HepG2 (cell line): ENCODE measurements at regions not wholly inside any gene's neighbourhood (a gene's known extent, or its start where the extent isn't known, plus 50 kb on each side); places are given as distances from the start of the nearest gene placed in this dataset.

Experiments used
- ATAC-seq: fragments of 200-7000 bp; cut with Tn5 transposase; 3 replicates; pipeline ENCODE4 v1.9.1; 2020; ENCODE audit warnings: mild to moderate bottlenecking, moderate library complexity
- BruUV-seq: library from RNA; stranded (reverse); fragments of 400-500 nt; replicated peaks from 2 replicates; lab custom pipeline; 2021; lab: Mats Ljungman, UMichigan
- CTCF ChIA-PET: fragments of 300-600 bp; formaldehyde crosslinking; extraction: SDS; loops from one replicate; lab custom pipeline; 2021; ENCODE audit warnings: low total read pairs, inconsistent platforms, low intra/inter-chr PET ratio; lab: Yijun Ruan, JAX
- POLR2A ChIA-PET: fragments of 350-600 bp; sonication (Branson Sonifier 250); formaldehyde crosslinking; loops from one replicate; lab custom pipeline; 2020; ENCODE audit warnings: antibody characterized with exemption, inconsistent platforms; lab: Yijun Ruan, JAX
- DNase-seq: peaks from one replicate; pipeline ENCODE4 v3.0.0-alpha.2; 2015; ENCODE audit warnings: low spot score
- FAIRE-seq: peaks from 3 replicates; lab custom pipeline; 2011; peaks lifted over from hg19 to GRCh38; lab: Jason Lieb, UNC
- H2AFZ ChIP-seq: one replicate; pipeline ENCODE4 v1.6.1; 2011; ENCODE audit warnings: low read length, inconsistent platforms
- H3K27ac ChIP-seq: fragments of 300-600 bp; 3 replicates; pipeline ENCODE4 v1.8.0; 2011; ENCODE audit warnings: mixed run types, mild to moderate bottlenecking, mixed read lengths, low read length, inconsistent platforms; ENCODE audit not compliant: insufficient read depth; ENCODE audit errors: extremely low read length
- H3K27me3 ChIP-seq, 2 experiments: fragments of 200-600 bp in 1 of 2; 2 replicates in 1 of 2; 3 replicates in 1 of 2; pipeline versions ENCODE4 v1.6.0 to v1.8.0; 2011; ENCODE audit warnings: low read length in 2 of 2, mild to moderate bottlenecking in 2 of 2, moderate library complexity in 2 of 2, inconsistent platforms in 1 of 2; ENCODE audit not compliant: insufficient read depth in 2 of 2, control insufficient read depth in 1 of 2
- H3K36me3 ChIP-seq, 2 experiments: fragments of 200-600 bp in 1 of 2; replicated peaks in 1 of 2; 2 replicates in 1 of 2; 3 replicates in 1 of 2; pipeline versions ENCODE4 v1.5.1 to v1.8.0; 2011; ENCODE audit warnings: low read length in 2 of 2, inconsistent platforms in 1 of 2; ENCODE audit not compliant: insufficient read depth in 2 of 2, control insufficient read depth in 1 of 2
- H3K4me1 ChIP-seq: 2 replicates; pipeline ENCODE4 v1.5.1; 2012; ENCODE audit warnings: low read length, inconsistent platforms; ENCODE audit not compliant: insufficient read depth
- H3K4me2 ChIP-seq: 2 replicates; pipeline ENCODE4 v1.6.0; 2011; ENCODE audit warnings: low read depth, low read length, inconsistent platforms
- H3K4me3 ChIP-seq, 3 experiments: fragments of 200-600 bp in 1 of 3; sonication (generic), shearing (Covaris generic) in 1 of 3; replicated peaks in 1 of 3; 2 replicates each; pipeline ENCODE4 v1.5.1; 2011 to 2016; ENCODE audit warnings: low read length in 3 of 3, inconsistent platforms in 2 of 3, low read depth in 2 of 3, mild to moderate bottlenecking in 2 of 3, control low read depth in 1 of 3, mixed read lengths in 1 of 3; ENCODE audit not compliant: insufficient read depth in 1 of 3
- H3K79me2 ChIP-seq: one replicate; pipeline ENCODE4 v1.6.1; 2011; ENCODE audit warnings: low read length, inconsistent platforms; ENCODE audit not compliant: insufficient read depth
- H3K9ac ChIP-seq: 2 replicates; pipeline ENCODE4 v1.6.0; 2011; ENCODE audit warnings: mild to moderate bottlenecking, low read depth, low read length, inconsistent platforms; ENCODE audit not compliant: insufficient read depth
- H3K9me3 ChIP-seq: 2 replicates; pipeline ENCODE4 v1.5.1; 2012; ENCODE audit warnings: mild to moderate bottlenecking, low read length
- H4K20me1 ChIP-seq: 2 replicates; pipeline ENCODE4 v1.6.0; 2011; ENCODE audit warnings: inconsistent platforms, mild to moderate bottlenecking, low read length, moderate library complexity; ENCODE audit not compliant: insufficient read depth
- BCL3 ChIP-seq: sonication (generic); formaldehyde crosslinking; IDR thresholded peaks from 2 replicates; pipeline ENCODE4 v1.5.1; 2020; ENCODE audit warnings: mild to moderate bottlenecking, missing genetic modification reagents, moderate library complexity
- CC2D1A ChIP-seq: sonication (generic); formaldehyde crosslinking; IDR thresholded peaks from 2 replicates; pipeline ENCODE4 v1.8.1; 2023; ENCODE audit warnings: mild to moderate bottlenecking, missing genetic modification reagents
- FOXO1 ChIP-seq: sonication (generic); formaldehyde crosslinking; IDR thresholded peaks from 2 replicates; pipeline ENCODE4 v1.4.0; 2020; ENCODE audit warnings: missing genetic modification reagents
- SAP130 ChIP-seq: IDR thresholded peaks from 2 replicates; pipeline ENCODE4 v1.6.1; 2016; ENCODE audit warnings: low read depth
- SMARCE1 ChIP-seq: fragments of 450-650 bp; IDR thresholded peaks from 2 replicates; pipeline ENCODE4 v1.6.1; 2017; ENCODE audit warnings: borderline replicate concordance
- SNRNP70 ChIP-seq: fragments of 200-400 bp; formaldehyde crosslinking; IDR thresholded peaks from 2 replicates; pipeline ENCODE4 v1.6.1; 2017; ENCODE audit warnings: mild to moderate bottlenecking, low read depth, low read length, moderate library complexity
- ZBTB20 ChIP-seq: sonication (generic); formaldehyde crosslinking; IDR thresholded peaks from 2 replicates; pipeline ENCODE4 v1.8.1; 2023; ENCODE audit warnings: missing genetic modification reagents, low read depth, mild to moderate bottlenecking, borderline replicate concordance
- ZEB1 ChIP-seq: IDR thresholded peaks from 2 replicates; pipeline ENCODE4 v1.6.1; 2012; ENCODE audit warnings: mild to moderate bottlenecking, low read depth, inconsistent platforms; ENCODE audit not compliant: insufficient replicate concordance
- ZNF207 ChIP-seq: fragments of 450-650 bp; IDR thresholded peaks from 2 replicates; pipeline ENCODE4 v1.6.1; 2016; ENCODE audit warnings: antibody characterized with exemption, borderline replicate concordance
- ZNF251 ChIP-seq: sonication (generic); formaldehyde crosslinking; IDR thresholded peaks from 2 replicates; pipeline ENCODE4 v1.9.0; 2021; ENCODE audit warnings: mild to moderate bottlenecking, missing genetic modification reagents
- ZNF263 ChIP-seq: sonication (generic); formaldehyde crosslinking; IDR thresholded peaks from 2 replicates; pipeline ENCODE4 v1.4.0; 2020; ENCODE audit warnings: missing genetic modification reagents
- ZNF713 ChIP-seq: sonication (generic); formaldehyde crosslinking; IDR thresholded peaks from 2 replicates; pipeline ENCODE4 v1.4.0; 2020; ENCODE audit warnings: mild to moderate bottlenecking, missing genetic modification reagents
- whole genome bisulfite sequencing: methylation state at CpG from one replicate; pipeline ENCODE4 v1.1.6; 2017; ENCODE audit warnings: low lambda C conversion rate; 5-methylcytosine and 5-hydroxymethylcytosine counted together
- in situ Hi-C: cut with HindIII; loops from 2 replicates; pipeline ENCODE4 v1.10.0; 2017; ENCODE audit warnings: low pct_unique_long_range_greater_than_20kb; ENCODE audit not compliant: extremely low pct_ligation_motif_present
- intact Hi-C: fragments of 100-400 bp; cut with micrococcal nuclease; formaldehyde crosslinking; loops from one replicate; pipeline ENCODE4 v1.10.0; 2022; ENCODE audit not compliant: unreplicated experiment
- TF ChIP-seq, protein P1 (sequence below): sonication (generic); formaldehyde crosslinking; IDR thresholded peaks from 2 replicates; pipeline ENCODE4 v1.5.0; 2020; ENCODE audit warnings: mild to moderate bottlenecking, missing genetic modification reagents
- TF ChIP-seq, protein P2 (sequence below): sonication (generic); formaldehyde crosslinking; IDR thresholded peaks from 2 replicates; pipeline ENCODE4 v1.8.0; 2022; ENCODE audit warnings: mild to moderate bottlenecking, missing genetic modification reagents, moderate library complexity

DNA sequence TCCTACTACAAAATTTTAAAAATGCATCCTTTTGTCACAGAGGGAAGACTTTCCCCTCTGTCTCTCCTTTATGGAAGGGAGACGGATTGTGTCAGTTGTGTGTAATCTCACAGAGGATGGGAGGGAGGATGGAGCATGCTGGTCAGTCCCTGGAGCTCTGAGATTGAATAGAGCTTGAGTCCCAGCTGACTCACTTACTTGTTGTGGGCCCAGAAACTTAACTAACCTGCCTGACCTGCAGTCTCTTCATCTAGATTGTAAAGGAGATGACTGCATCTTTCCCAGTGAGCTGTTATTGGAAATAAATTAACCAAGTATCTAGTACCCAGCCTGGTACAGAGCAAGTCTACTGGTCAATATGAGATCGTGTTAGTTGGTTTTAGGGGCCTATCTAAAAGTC lies 77.9 kb upstream of the ADO start:
- H3K27ac ChIP-seq, result no peak overlapping the region
- no peaks in the 10 kb centered on the region for H3K36me3 ChIP-seq
- H3K4me2 ChIP-seq, result no peak overlapping the region
- no peaks in the 10 kb centered on the region for H3K79me2 ChIP-seq
- no peak for DNase-seq
- no peaks in the 10 kb centered on the region for H3K9me3 ChIP-seq
- H4K20me1 ChIP-seq, result no peaks in the 10 kb centered on the region
- H2AFZ ChIP-seq, result no peak overlapping the region
- 20% methylated on average over 2 of the region's 2 CpGs for WGBS
- ATAC-seq, result no peak
- peaks cover 0 to 4% of the 10 kb centered on the region in 2 experiments; a peak in 2 of 5 replicates for H3K27me3 ChIP-seq
- H3K4me1 ChIP-seq, result no peaks in the 10 kb centered on the region
- no peak overlapping the region for H3K4me3 ChIP-seq
- ChIA-PET CTCF (no interaction called here), POLR2A (no interaction called here)
- in situ Hi-C loops, result no loop called here
- intact Hi-C loops, result no loop called here
- no TSS peak for BruUV-seq
- no peak for FAIRE-seq
- no peak overlapping the region for H3K9ac ChIP-seq
- TF ChIP-seq ZBTB20 (no peak), ZNF713 (CRISPR knock-in tag) (no peak), BCL3 (CRISPR knock-in tag) (no peak), SMARCE1 (no peak), ZNF263 (CRISPR knock-in tag) (no peak), ZEB1 (no peak), CC2D1A (no peak), ZNF207 (no peak), SNRNP70 (no peak), SAP130 (no peak), FOXO1 (CRISPR knock-in tag) (no peak), ZNF251 (CRISPR knock-in tag) (no peak)
- TF ChIP-seq, protein P1, sequence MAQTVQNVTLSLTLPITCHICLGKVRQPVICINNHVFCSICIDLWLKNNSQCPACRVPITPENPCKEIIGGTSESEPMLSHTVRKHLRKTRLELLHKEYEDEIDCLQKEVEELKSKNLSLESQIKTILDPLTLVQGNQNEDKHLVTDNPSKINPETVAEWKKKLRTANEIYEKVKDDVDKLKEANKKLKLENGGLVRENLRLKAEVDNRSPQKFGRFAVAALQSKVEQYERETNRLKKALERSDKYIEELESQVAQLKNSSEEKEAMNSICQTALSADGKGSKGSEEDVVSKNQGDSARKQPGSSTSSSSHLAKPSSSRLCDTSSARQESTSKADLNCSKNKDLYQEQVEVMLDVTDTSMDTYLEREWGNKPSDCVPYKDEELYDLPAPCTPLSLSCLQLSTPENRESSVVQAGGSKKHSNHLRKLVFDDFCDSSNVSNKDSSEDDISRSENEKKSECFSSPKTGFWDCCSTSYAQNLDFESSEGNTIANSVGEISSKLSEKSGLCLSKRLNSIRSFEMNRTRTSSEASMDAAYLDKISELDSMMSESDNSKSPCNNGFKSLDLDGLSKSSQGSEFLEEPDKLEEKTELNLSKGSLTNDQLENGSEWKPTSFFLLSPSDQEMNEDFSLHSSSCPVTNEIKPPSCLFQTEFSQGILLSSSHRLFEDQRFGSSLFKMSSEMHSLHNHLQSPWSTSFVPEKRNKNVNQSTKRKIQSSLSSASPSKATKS (CRISPR knock-in tag), result no peak
- TF ChIP-seq, protein P2, sequence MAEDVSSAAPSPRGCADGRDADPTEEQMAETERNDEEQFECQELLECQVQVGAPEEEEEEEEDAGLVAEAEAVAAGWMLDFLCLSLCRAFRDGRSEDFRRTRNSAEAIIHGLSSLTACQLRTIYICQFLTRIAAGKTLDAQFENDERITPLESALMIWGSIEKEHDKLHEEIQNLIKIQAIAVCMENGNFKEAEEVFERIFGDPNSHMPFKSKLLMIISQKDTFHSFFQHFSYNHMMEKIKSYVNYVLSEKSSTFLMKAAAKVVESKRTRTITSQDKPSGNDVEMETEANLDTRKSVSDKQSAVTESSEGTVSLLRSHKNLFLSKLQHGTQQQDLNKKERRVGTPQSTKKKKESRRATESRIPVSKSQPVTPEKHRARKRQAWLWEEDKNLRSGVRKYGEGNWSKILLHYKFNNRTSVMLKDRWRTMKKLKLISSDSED (CRISPR knock-in tag), result no peak
- TF ChIP-seq, all 625 proteins: peak for 0
